Stimulated activated CD4-positive, alpha-beta T cell treated with anti-CD3 and anti-CD28 coated beads, Interleukin-15, amount 100 ng/mL, for 24 hours (primary cell): ENCODE measurements at regions not wholly inside any gene's neighbourhood (a gene's known extent, or its start where the extent isn't known, plus 50 kb on each side); places are given as distances from the start of the nearest gene placed in this dataset.

Experiments
- DNase-seq: peaks from one replicate; pipeline ENCODE4 v3.0.0-alpha.2; 2020

- no peak for DNase-seq
Observed at GRCh38 chr12:124426594-124427555, 132.0 kb downstream of the RFLNA start.

- no peak for DNase-seq
Observed at GRCh38 chr12:124425667-124426066, 130.8 kb downstream of the RFLNA start.

GRCh38 chr12:124424516-124424905 is 129.6 kb downstream of the RFLNA start:
- no peak for DNase-seq

GRCh38 chr12:124423761-124424515 is 129.0 kb downstream of the RFLNA start:
- no peak for DNase-seq

GRCh38 chr12:124422570-124423523 is 128.0 kb downstream of the RFLNA start:
- no peak for DNase-seq

GRCh38 chr12:124422142-124422569 is 127.3 kb downstream of the RFLNA start:
- DNase-seq: no peak

GRCh38 chr12:124420996-124421674 is 126.2 kb downstream of the RFLNA start:
- DNase-seq: no peak

GRCh38 chr12:124420041-124420995 is 125.4 kb downstream of the RFLNA start:
- no peak for DNase-seq

GRCh38 chr12:124419292-124420040 is 124.6 kb downstream of the RFLNA start:
- no peak for DNase-seq

GRCh38 chr12:124418791-124419190 is 123.9 kb downstream of the RFLNA start:
- no peak for DNase-seq

GRCh38 chr12:124418156-124418555 is 123.3 kb downstream of the RFLNA start:
- no peak for DNase-seq

GRCh38 chr12:124416516-124417395 is 121.9 kb downstream of the RFLNA start:
- DNase-seq: no peak

- no peak for DNase-seq
Observed at GRCh38 chr12:124415064-124415463, 120.2 kb downstream of the RFLNA start.

GRCh38 chr12:124413915-124414314 is 119.0 kb downstream of the RFLNA start:
- no peak for DNase-seq

GRCh38 chr12:124413401-124413800 is 118.5 kb downstream of the RFLNA start:
- no peak for DNase-seq

- DNase-seq: no peak
Observed at GRCh38 chr12:124412646-124413015, 117.7 kb downstream of the RFLNA start.

- DNase-seq: no peak
Observed at GRCh38 chr12:124411953-124412645, 117.2 kb downstream of the RFLNA start.

GRCh38 chr12:124411281-124411878 is 116.5 kb downstream of the RFLNA start:
- no peak for DNase-seq
